ENCODE measurements at regions not wholly inside any gene's neighbourhood (a gene's known extent, or its start where the extent isn't known, plus 50 kb on each side); places are given as distances from the start of the nearest gene placed in this dataset.

DNA sequence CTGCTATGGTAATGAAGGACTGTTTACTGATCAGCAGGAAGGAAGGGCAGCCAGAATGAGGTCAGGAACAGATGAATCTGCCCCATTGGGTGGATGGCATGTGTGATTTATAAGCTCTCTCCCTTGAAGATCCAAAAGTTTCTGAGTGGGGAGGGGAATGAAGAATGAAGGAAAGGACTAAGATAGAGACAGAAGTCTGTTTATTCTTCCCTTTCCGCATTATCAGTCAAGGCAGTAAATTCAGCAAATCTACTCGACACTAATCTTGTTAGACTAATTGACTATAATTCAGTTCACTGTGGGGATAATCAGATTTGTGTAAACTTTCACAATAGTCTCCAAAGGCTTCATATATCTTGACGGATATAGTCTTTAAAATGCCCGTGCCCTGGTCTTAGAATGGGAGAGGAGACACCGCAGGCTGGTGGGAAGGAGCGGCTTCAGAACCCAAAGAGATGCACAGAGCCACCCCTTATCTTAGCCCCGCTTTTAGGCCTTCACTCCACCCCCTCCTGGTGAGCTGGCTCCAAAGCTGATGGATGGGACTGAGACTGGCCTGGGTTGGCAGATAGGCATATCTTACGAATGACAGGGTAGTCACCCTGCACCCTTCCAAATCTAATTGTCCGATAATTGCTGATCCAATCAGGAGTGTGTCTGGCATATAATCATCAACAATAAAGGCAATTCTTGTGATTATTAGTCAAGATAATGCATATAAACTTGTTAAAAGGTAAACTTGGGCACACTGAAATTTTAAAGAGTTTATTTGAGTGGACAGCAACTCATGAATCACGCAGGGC lies 76.0 kb upstream of the PPM1J start:
- intact Hi-C loops (cut with DNase I) = no loop called here
- H3K4me3 ChIP-seq = no peak overlapping the region
- no peaks in the 10 kb centered on the region for H3K4me1 ChIP-seq
- ATAC-seq (no peak), DNase-seq (no peak)
- no peaks in the 10 kb centered on the region for H3K9me3 ChIP-seq
- H3K27me3 ChIP-seq (ENCODE audit: low read depth) = no peaks in the 10 kb centered on the region
- H3K36me3 ChIP-seq = no peaks in the 10 kb centered on the region
- TF ChIP-seq, protein P1, sequence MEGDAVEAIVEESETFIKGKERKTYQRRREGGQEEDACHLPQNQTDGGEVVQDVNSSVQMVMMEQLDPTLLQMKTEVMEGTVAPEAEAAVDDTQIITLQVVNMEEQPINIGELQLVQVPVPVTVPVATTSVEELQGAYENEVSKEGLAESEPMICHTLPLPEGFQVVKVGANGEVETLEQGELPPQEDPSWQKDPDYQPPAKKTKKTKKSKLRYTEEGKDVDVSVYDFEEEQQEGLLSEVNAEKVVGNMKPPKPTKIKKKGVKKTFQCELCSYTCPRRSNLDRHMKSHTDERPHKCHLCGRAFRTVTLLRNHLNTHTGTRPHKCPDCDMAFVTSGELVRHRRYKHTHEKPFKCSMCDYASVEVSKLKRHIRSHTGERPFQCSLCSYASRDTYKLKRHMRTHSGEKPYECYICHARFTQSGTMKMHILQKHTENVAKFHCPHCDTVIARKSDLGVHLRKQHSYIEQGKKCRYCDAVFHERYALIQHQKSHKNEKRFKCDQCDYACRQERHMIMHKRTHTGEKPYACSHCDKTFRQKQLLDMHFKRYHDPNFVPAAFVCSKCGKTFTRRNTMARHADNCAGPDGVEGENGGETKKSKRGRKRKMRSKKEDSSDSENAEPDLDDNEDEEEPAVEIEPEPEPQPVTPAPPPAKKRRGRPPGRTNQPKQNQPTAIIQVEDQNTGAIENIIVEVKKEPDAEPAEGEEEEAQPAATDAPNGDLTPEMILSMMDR (IDR thresholded peaks at IDR 0.05) = no peak
- no peak overlapping the region for H3K27ac ChIP-seq

DNA sequence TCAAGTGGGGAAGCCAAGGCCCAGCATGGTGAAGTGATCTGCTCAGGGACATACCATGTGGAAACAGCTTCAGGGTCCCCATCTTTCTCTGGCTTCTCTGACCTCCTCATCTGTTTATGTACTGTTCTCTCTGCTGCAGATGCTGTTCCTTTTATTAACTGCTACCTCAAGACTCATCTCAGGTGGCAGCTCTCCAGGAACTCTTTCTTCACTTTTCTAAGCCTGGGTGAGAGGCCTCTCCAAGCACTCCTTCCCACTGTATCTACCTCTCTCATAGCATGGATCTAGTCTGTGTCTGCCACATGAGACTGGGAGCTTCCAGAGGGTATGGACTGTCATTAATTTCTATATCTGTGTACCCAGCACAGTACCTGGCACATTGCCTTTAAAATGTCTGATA lies 73.4 kb upstream of the PPM1J start:
- H3K4me3 ChIP-seq = no peak overlapping the region
- no peaks in the 10 kb centered on the region for H3K27me3 ChIP-seq (ENCODE audit: low read depth)
- TF ChIP-seq, protein P1 (IDR thresholded peaks at IDR 0.05) = no peak
- DNase-seq (no peak), ATAC-seq (no peak)
- intact Hi-C loops (cut with DNase I) = no loop called here
- H3K9me3 ChIP-seq = no peaks in the 10 kb centered on the region
- H3K4me1 ChIP-seq = no peaks in the 10 kb centered on the region
- no peaks in the 10 kb centered on the region for H3K36me3 ChIP-seq
- no peak overlapping the region for H3K27ac ChIP-seq

GRCh38 chr1:112788054-112788453 lies 72.9 kb upstream of the PPM1J start:
- no peak overlapping the region for H3K4me3 ChIP-seq
- intact Hi-C loops (cut with DNase I) = no loop called here
- H3K36me3 ChIP-seq = no peaks in the 10 kb centered on the region
- H3K27ac ChIP-seq = no peak overlapping the region
- TF ChIP-seq, protein P1 (IDR thresholded peaks at IDR 0.05) = no peak
- H3K4me1 ChIP-seq = no peaks in the 10 kb centered on the region
- H3K27me3 ChIP-seq (ENCODE audit: low read depth) = no peaks in the 10 kb centered on the region
- no peaks in the 10 kb centered on the region for H3K9me3 ChIP-seq
- no peak for DNase-seq
- ATAC-seq = no peak

GRCh38 chr1:112783059-112783458 lies 67.9 kb upstream of the PPM1J start:
- ATAC-seq = no peak
- Histone ChIP-seq H3K4me1 (no peaks in the 10 kb centered on the region), H3K27ac (no peak overlapping the region), H3K36me3 (no peaks in the 10 kb centered on the region), H3K4me3 (no peak overlapping the region), H3K9me3 (no peaks in the 10 kb centered on the region), H3K27me3 (ENCODE audit: low read depth) (no peaks in the 10 kb centered on the region)
- intact Hi-C loops (cut with DNase I) = no loop called here
- TF ChIP-seq, protein P1 (IDR thresholded peaks at IDR 0.05) = no peak
- DNase-seq = no peak

GRCh38 chr1:112779665-112780526 lies 64.8 kb upstream of the PPM1J start:
- Histone ChIP-seq H3K9me3 (no peaks in the 10 kb centered on the region), H3K36me3 (no peaks in the 10 kb centered on the region), H3K4me3 (no peak overlapping the region), H3K27ac (no peak overlapping the region), H3K4me1 (no peaks in the 10 kb centered on the region), H3K27me3 (ENCODE audit: low read depth) (no peaks in the 10 kb centered on the region)
- TF ChIP-seq, protein P1 (IDR thresholded peaks at IDR 0.05) = no peak
- no peak for ATAC-seq
- DNase-seq = no peak
- intact Hi-C loops (cut with DNase I) = no loop called here
